ENCODE measurements at regions not wholly inside any gene's neighbourhood (a gene's known extent, or its start where the extent isn't known, plus 50 kb on each side); places are given as distances from the start of the nearest gene placed in this dataset.

GRCh38 chr17:62179525-62180161, 114.6 kb upstream of the MED13 start:
- ChIA-PET CTCF (no interaction called here), POLR2A (no interaction called here)
- DNase-seq (no peak), ATAC-seq (no peak)
- no peaks in the 10 kb centered on the region for H3K27me3 Mint-ChIP-seq
- no peaks in the 10 kb centered on the region for H3K36me3 Mint-ChIP-seq (ENCODE audit: low read depth)
- intact Hi-C loops (cut with micrococcal nuclease), result no loop called here
- H3K4me1 Mint-ChIP-seq (ENCODE audit: low read depth), result no peaks in the 10 kb centered on the region
- peaks cover 6% of the 10 kb centered on the region for H3K9me3 Mint-ChIP-seq
- TF ChIP-seq CTCF (IDR thresholded peaks at IDR 0.05), result no peak
- no peak overlapping the region for H3K4me3 Mint-ChIP-seq
- H3K27ac Mint-ChIP-seq, result no peak overlapping the region

GRCh38 chr17:62178579-62178978, 113.5 kb upstream of the MED13 start:
- DNase-seq (no peak), ATAC-seq (no peak)
- peaks cover 6% of the 10 kb centered on the region for H3K9me3 Mint-ChIP-seq
- no peaks in the 10 kb centered on the region for H3K36me3 Mint-ChIP-seq (ENCODE audit: low read depth)
- no peak overlapping the region for H3K27ac Mint-ChIP-seq
- ChIA-PET POLR2A (interaction anchor here (0.6 kb wide), 1 partner anchor 175 kb away, joined by 3 read pairs; no protein-coding TSS in a partner anchor), CTCF (no interaction called here)
- no peaks in the 10 kb centered on the region for H3K27me3 Mint-ChIP-seq
- H3K4me3 Mint-ChIP-seq, result no peak overlapping the region
- intact Hi-C loops (cut with micrococcal nuclease), result no loop called here
- no peaks in the 10 kb centered on the region for H3K4me1 Mint-ChIP-seq (ENCODE audit: low read depth)
- TF ChIP-seq CTCF (IDR thresholded peaks at IDR 0.05), result no peak

GRCh38 chr17:62172492-62173291, 107.6 kb upstream of the MED13 start:
- CTCF ChIA-PET, result no interaction called here
- Mint-ChIP-seq H3K4me3 (no peak overlapping the region), H3K36me3 (ENCODE audit: low read depth) (no peaks in the 10 kb centered on the region), H3K4me1 (ENCODE audit: low read depth) (no peaks in the 10 kb centered on the region), H3K27ac (no peak overlapping the region), H3K9me3 (no peaks in the 10 kb centered on the region), H3K27me3 (peaks cover 6% of the 10 kb centered on the region)
- TF ChIP-seq CTCF (IDR thresholded peaks at IDR 0.05), result no peak
- POLR2A ChIA-PET, result no interaction called here
- ATAC-seq, result no peak
- intact Hi-C loops (cut with micrococcal nuclease), result no loop called here
- DNase-seq, result no peak

DNA sequence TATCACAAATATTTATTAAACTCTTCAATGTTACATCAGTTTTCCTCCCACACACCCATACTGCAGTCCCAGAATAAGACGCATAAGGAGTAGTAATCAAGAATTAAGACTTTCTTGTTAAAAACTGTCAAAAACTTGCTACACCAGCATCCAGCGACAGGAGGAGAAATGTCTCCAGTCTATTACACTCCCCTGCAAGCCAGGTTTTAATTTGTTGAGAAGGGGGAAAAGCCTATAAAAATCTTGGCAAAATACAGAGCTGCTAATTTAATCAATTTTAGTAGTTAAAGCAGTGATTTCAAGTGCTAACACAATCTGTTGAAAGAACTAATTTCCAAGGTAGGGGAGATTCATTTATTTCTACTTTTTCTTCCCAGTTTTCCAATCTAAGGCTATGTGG, 102.0 kb upstream of the MED13 start:
- ChIA-PET CTCF (no interaction called here), POLR2A (no interaction called here)
- intact Hi-C loops (cut with micrococcal nuclease), result no loop called here
- Mint-ChIP-seq H3K4me3 (no peak overlapping the region), H3K27me3 (peaks cover 6% of the 10 kb centered on the region), H3K36me3 (ENCODE audit: low read depth) (no peaks in the 10 kb centered on the region), H3K4me1 (ENCODE audit: low read depth) (peaks cover 7% of the 10 kb centered on the region), H3K27ac (no peak overlapping the region), H3K9me3 (no peaks in the 10 kb centered on the region)
- DNase-seq, result no peak
- ATAC-seq, result no peak
- no peak for TF ChIP-seq CTCF (IDR thresholded peaks at IDR 0.05)

Data from activated CD8-positive, alpha-beta T cell treated with anti-CD3 and anti-CD28 coated beads for 36 hours (primary cell).